IPS-11a (cell line): ENCODE measurements at regions not wholly inside any gene's neighbourhood (a gene's known extent, or its start where the extent isn't known, plus 50 kb on each side); places are given as distances from the start of the nearest gene placed in this dataset.
"Not testable (repeated sequence)": the region's sequence is repeated elsewhere in the genome, so short reads cannot be mapped to it uniquely, and the experiment has no call there.

Experiments used
- H3K4me3 ChIP-seq: one replicate; pipeline ENCODE4 v1.5.1; 2013; ENCODE audit warnings: low read depth, low read length, control low read depth

- H3K4me3 ChIP-seq: no peak overlapping the region
Observed at GRCh38 chr1:189084811-189085210, 1392.9 kb downstream of the BRINP3 start.

GRCh38 chr1:189103956-189104355 lies 1373.7 kb downstream of the BRINP3 start:
- no peak overlapping the region for H3K4me3 ChIP-seq

DNA sequence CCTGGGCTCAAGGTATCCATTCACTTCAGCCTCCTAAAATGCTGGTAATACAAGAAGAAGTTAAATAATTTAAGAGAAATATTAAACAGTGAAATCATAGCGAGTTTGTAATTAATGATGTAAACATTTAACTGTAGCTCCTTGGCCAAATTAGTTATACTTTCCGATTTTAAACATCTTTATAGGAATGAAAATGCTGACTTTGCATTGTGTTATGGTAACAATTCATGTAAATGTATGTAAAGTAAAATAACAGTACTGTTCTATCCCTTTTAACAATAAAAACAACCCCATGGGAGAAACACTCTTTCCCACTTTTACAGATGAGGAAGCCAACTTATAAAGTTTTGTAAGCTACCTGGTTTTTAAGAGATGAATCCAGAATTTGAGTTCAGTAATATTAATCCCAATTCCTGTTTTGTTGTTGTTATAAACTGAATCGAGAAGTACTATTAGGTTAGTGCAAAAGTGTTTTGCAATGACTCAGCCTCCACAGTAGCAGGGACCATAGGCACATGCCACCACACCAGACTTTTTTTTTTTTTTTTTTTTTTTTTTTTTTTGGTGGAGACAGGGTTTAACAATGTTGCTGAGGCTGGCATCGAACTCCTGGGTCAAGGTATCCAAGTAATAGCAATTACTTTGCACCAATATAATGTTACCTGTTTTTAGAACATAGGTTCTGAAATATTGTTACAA lies 1360.4 kb downstream of the BRINP3 start:
- H3K4me3 ChIP-seq: no peak overlapping the region

DNA sequence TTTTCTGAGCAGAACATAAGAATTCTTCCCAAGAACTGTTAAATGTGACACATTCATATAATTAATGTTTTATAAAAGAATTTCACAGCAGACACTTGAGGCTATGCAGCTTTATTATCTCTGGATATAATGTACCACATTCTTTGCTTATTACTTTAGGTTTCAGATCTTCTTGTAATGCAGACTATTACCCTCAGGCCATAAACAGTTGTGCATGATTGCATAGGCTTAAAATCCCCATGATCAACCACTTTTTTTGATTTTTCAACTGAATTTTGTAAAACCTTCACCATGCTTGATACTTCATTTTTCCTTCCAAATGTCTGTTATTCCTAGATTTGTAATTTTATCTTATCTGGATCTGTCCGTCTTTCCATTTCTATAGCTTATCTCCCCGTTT lies 1355.7 kb downstream of the BRINP3 start:
- no peak overlapping the region for H3K4me3 ChIP-seq

DNA sequence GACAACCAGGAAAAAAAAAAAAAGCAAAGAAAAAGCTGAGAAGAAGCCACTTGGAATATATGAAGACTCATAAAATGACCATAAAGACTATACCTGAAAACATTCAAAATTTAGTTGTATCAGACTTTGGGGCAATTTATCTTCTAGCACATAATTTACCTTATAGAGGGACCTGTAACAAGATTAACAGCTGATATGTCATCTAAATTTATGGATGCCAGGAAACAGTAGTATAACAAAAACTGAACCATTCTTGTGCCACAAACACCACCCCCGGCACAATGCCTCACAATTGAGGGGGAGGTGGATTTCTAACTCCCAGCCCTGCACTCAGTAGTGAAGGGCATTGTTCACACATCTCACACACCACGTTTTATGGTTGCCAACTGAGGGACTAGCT lies 1352.0 kb downstream of the BRINP3 start:
- H3K4me3 ChIP-seq: no peak overlapping the region

DNA sequence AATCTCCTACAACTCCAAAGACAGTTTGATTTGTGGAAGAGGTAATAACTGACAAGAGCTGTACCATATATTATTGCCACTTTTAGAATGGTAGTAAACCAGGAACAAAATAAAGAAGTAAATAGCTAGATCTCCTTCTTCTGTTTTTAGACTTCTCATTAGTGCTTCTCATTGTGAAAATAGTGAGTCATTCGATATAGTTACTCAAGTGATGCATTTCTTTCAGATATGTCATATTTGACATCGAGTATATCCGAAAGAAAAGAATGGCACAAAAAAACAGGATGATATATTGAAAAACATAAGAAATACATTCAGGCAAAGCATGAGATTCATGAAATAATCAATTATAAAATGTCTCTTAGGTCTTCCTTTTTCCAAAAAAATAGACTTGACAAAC lies 1346.1 kb downstream of the BRINP3 start:
- no peak overlapping the region for H3K4me3 ChIP-seq

GRCh38 chr1:189139748-189140147 lies 1337.9 kb downstream of the BRINP3 start:
- H3K4me3 ChIP-seq: not testable (repeated sequence)

DNA sequence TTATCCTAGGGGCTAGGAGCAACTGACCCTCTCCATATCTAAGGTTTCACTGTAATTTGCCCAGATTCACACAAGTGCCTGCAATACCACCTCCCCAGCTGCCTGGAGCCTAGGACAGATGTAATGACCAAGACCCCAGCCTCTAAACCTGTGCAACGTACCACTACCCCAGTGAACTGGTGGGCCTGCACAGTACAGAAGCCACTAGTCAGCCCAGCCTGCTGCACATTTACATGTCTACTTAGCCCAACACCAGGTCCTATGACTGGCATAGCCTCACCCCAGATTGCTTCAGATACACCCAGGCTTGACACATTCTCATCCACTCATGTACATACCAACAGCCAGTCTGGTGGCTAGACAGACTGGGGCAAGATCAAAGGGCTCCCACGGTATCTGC lies 1336.6 kb downstream of the BRINP3 start:
- no peak overlapping the region for H3K4me3 ChIP-seq

GRCh38 chr1:189149547-189150375 lies 1327.9 kb downstream of the BRINP3 start:
- no peak overlapping the region for H3K4me3 ChIP-seq

- H3K4me3 ChIP-seq: no peak overlapping the region
Observed at GRCh38 chr1:189150624-189151023, 1327.0 kb downstream of the BRINP3 start.

DNA sequence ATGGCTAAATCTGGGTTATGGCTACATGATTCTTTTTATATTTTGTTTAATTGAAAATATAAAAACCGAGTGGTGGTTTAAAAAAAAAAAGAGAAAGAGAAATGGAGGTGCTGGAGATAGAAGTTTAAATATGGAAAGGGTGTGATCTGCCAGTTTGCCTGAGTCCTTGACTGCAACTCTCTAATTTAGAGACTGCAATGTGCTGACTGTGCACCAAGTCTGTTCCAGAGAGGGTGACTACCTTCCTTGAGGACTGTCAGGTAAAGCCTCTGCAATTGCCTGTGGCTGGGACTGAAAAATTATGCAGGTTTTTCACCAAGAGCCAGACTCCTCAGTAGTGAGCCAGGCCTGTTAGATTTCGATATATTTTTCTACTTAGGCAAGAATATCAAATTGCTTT lies 1326.3 kb downstream of the BRINP3 start:
- H3K4me3 ChIP-seq: no peak overlapping the region

GRCh38 chr1:189152685-189153084 lies 1325.0 kb downstream of the BRINP3 start:
- no peak overlapping the region for H3K4me3 ChIP-seq

DNA sequence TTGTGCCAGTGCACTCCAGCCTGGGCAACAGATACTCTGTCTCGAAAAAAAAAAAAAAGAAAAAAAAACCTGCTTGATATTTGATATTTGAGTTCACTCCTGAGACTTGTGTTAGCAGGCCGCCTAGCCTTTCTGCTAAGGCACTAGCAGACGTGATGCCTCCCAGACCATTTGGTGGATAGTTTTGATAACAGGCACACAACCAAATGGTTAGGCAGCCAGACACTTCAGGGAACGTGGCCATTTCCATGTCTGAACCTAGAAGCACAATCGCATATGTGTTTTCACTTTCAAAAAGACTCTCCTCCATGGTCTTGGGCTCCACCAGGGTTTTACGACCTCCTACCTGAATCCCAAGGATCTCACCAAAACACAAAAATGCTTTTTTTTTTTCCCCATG lies 1319.5 kb downstream of the BRINP3 start:
- no peak overlapping the region for H3K4me3 ChIP-seq

DNA sequence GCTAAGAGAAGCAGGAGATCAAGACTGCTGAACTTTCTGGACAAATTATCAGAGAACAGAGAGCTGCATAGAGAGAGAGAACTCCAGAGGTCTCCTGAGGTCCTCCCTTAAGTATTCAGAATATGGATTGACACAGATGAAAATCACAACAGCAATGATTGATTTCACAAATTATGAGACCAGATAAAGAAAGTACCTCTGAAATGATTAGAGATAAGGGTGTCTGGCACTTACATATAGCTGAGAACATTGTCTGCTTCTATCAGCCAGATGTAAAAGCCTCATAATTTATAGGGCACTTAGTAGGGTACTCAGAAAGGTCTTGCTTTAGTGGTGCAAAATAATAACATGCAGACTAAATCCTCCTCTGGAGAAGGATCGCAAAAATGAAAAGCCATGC lies 1301.8 kb downstream of the BRINP3 start:
- H3K4me3 ChIP-seq: no peak overlapping the region

DNA sequence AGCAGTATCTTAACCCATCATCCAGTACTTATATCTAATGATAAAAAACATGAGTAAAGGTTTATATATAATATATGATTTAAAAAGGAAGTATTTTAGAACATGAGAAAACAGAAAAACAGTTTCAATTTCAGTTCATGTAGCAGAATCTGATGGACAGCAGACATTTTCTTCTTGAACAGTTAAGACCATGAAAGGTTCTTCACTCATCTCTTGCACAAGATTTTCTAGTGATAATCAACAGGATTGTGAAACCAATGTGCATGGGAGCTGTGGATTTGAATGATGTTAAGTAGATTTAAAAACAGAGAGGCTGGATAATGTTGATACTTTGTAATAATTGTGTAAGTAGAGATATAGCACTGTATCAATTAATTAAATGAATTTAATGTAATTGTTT lies 1297.6 kb downstream of the BRINP3 start:
- H3K4me3 ChIP-seq: no peak overlapping the region

DNA sequence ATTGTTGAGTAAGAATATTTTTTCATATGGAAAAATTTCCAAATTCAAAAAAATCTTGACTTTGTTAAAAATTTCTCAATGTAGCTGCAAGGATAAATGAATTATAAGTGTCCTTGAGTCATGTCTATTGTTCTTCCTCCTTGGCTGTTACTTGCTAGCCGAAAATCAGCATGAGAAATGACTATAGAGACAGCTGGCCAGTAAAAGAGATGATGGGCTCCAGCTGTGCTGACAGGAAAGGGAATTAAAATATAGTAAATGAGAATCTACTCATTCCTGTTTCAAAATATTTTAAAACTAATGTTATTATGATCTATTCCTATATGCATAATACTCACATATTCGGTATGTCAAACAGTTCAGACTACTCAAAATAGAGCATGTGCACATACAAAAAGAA lies 1292.6 kb downstream of the BRINP3 start:
- no peak overlapping the region for H3K4me3 ChIP-seq

GRCh38 chr1:189192741-189193520 lies 1284.7 kb downstream of the BRINP3 start:
- no peak overlapping the region for H3K4me3 ChIP-seq

GRCh38 chr1:189205863-189206262 lies 1271.8 kb downstream of the BRINP3 start:
- H3K4me3 ChIP-seq: no peak overlapping the region

GRCh38 chr1:189206617-189207016 lies 1271.0 kb downstream of the BRINP3 start:
- H3K4me3 ChIP-seq: no peak overlapping the region

- no peak overlapping the region for H3K4me3 ChIP-seq
Observed at GRCh38 chr1:189211742-189212141, 1265.9 kb downstream of the BRINP3 start.

DNA sequence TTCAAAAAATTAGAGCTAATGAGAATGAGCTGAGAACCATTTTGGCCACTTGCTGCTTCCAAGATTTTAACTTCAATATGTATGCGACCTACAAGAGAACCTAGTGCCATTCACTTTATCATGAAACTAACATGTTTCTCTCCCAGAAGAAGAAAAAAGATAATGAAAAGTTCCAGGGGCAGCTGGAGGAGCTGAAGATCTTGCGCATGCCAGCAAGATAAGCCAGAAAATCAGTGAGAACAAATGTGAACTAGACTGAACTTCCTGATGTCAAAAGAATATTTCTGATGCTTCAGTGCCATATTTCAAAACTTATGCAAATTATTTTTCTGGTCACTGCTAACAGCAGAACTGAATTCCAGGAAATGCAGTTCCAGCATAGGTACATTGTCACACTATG lies 1265.1 kb downstream of the BRINP3 start:
- no peak overlapping the region for H3K4me3 ChIP-seq

- H3K4me3 ChIP-seq: no peak overlapping the region
Observed at GRCh38 chr1:189216886-189217285, 1260.8 kb downstream of the BRINP3 start.
